K562 (cell line): ENCODE measurements at regions not wholly inside any gene's neighbourhood (a gene's known extent, or its start where the extent isn't known, plus 50 kb on each side); places are given as distances from the start of the nearest gene placed in this dataset.

Experiments used
- ATAC-seq: fragments of 200-7000 bp; cut with Tn5 transposase; 3 replicates; pipeline ENCODE4 v1.9.1; 2020; ENCODE audit warnings: moderate library complexity
- BruUV-seq: library from RNA; stranded (reverse); fragments of 400-500 nt; replicated peaks from 2 replicates; lab custom pipeline; 2021; lab: Mats Ljungman, UMichigan
- CTCF ChIA-PET: fragments of 300-600 bp; formaldehyde crosslinking; extraction: SDS; loops from one replicate; lab custom pipeline; 2021; ENCODE audit warnings: low intra/inter-chr PET ratio; lab: Yijun Ruan, JAX
- POLR2A ChIA-PET: fragments of 300-600, 350-650 bp; sonication (Branson Sonifier 250); formaldehyde crosslinking; extraction: SDS; loops from one replicate; lab custom pipeline; 2021; ENCODE audit warnings: antibody characterized with exemption, inconsistent platforms; lab: Yijun Ruan, JAX
- DNase-seq, 4 experiments: peaks; one replicate each; pipeline versions ENCODE4 v3.0.0 to v3.0.0-alpha.2; 2011 to 2018; ENCODE audit warnings: low spot score in 3 of 4, mixed read lengths in 3 of 4; ENCODE audit errors: extremely low read depth in 1 of 4
- FAIRE-seq: peaks from 2 replicates; lab custom pipeline; 2011; peaks lifted over from hg19 to GRCh38; lab: Jason Lieb, UNC
- H2AFZ ChIP-seq: 2 replicates; pipeline ENCODE4 v1.6.0; 2011; ENCODE audit warnings: low read depth, low read length, control low read depth, inconsistent platforms
- H3K27ac ChIP-seq: fragments of 200-600 bp; 3 replicates; pipeline ENCODE4 v1.8.0; 2011; ENCODE audit warnings: low read depth, mild to moderate bottlenecking, control low read depth, inconsistent platforms, low read length, moderate library complexity, mixed read lengths; ENCODE audit errors: extremely low read depth
- H3K27me3 ChIP-seq, 2 experiments: fragments of 300-600 bp in 1 of 2; 2 replicates in 1 of 2; 3 replicates in 1 of 2; pipeline versions ENCODE4 v1.6.0 to v1.8.0; 2011; ENCODE audit warnings: inconsistent platforms in 2 of 2, low read length in 2 of 2, mild to moderate bottlenecking in 1 of 2, mixed read lengths in 1 of 2, moderate library complexity in 1 of 2; ENCODE audit not compliant: control insufficient read depth in 2 of 2, insufficient read depth in 2 of 2
- H3K36me3 ChIP-seq: fragments of 300-600 bp; 3 replicates; pipeline ENCODE4 v1.8.0; 2011; ENCODE audit warnings: mild to moderate bottlenecking, low read length, inconsistent platforms; ENCODE audit not compliant: control insufficient read depth, insufficient read depth
- H3K4me1 ChIP-seq, 2 experiments: fragments of 200-600 bp in 1 of 2; replicated peaks in 1 of 2; 2 replicates in 1 of 2; 3 replicates in 1 of 2; pipeline versions ENCODE4 v1.5.1 to v1.8.0; 2011; ENCODE audit warnings: inconsistent platforms in 2 of 2, low read length in 2 of 2, mild to moderate bottlenecking in 1 of 2, mixed read lengths in 1 of 2, moderate library complexity in 1 of 2; ENCODE audit not compliant: control insufficient read depth in 2 of 2, insufficient read depth in 2 of 2
- H3K4me2 ChIP-seq: 2 replicates; pipeline ENCODE4 v1.6.1; 2011; ENCODE audit warnings: low read length, control low read depth, inconsistent platforms, mixed read lengths; ENCODE audit not compliant: insufficient read depth
- H3K4me3 ChIP-seq: fragments of 200-600 bp; sonication (generic), shearing (Covaris generic); 2 replicates; pipeline ENCODE4 v1.5.1; 2016; ENCODE audit warnings: control low read depth, inconsistent platforms
- H3K79me2 ChIP-seq: fragments of 200-600 bp; 3 replicates; pipeline ENCODE4 v1.8.0; 2011; ENCODE audit warnings: low read length, inconsistent platforms; ENCODE audit not compliant: control insufficient read depth, insufficient read depth
- H3K9ac ChIP-seq, 2 experiments: 2 replicates each; pipeline versions ENCODE4 v1.6.0 to v1.6.1; 2011; ENCODE audit warnings: low read depth in 2 of 2, low read length in 2 of 2, control low read depth in 1 of 2, inconsistent platforms in 1 of 2, mild to moderate bottlenecking in 1 of 2, mixed read lengths in 1 of 2; ENCODE audit not compliant: insufficient read depth in 1 of 2
- H3K9me1 ChIP-seq: one replicate; pipeline ENCODE4 v1.6.0; 2011; ENCODE audit warnings: inconsistent platforms, mild to moderate bottlenecking, low read length, moderate library complexity; ENCODE audit not compliant: control insufficient read depth, insufficient read depth
- H3K9me3 ChIP-seq: replicated peaks from 2 replicates; pipeline ENCODE4 v1.5.1; 2011; ENCODE audit warnings: low read depth, low read length, inconsistent platforms; ENCODE audit not compliant: control insufficient read depth, insufficient read depth
- H4K20me1 ChIP-seq: replicated peaks from 2 replicates; pipeline ENCODE4 v1.6.1; 2011; ENCODE audit warnings: low read length, inconsistent platforms, mixed read lengths; ENCODE audit not compliant: control insufficient read depth, insufficient read depth
- ATF3 ChIP-seq, 2 experiments: fragments of 450-650 bp in 1 of 2; sonication (generic) in 1 of 2; formaldehyde crosslinking in 1 of 2; IDR thresholded peaks in 1 of 2; conservative IDR thresholded peaks in 1 of 2; 2 replicates each; pipeline versions ENCODE4 v1.6.1 to v1.8.1; 2016 to 2023; ENCODE audit warnings: mild to moderate bottlenecking in 2 of 2, moderate library complexity in 2 of 2, inconsistent platforms in 1 of 2, missing genetic modification reagents in 1 of 2
- BRD4 ChIP-seq: fragments of 200-600 bp; sonication (generic); IDR thresholded peaks from 2 replicates; pipeline ENCODE4 v1.6.1; 2017; ENCODE audit warnings: inconsistent platforms
- CCAR2 ChIP-seq: fragments of 200-400 bp; formaldehyde crosslinking; IDR thresholded peaks from 2 replicates; pipeline ENCODE4 v1.6.1; 2017; ENCODE audit warnings: mild to moderate bottlenecking, low read depth, low read length
- CHCHD3 ChIP-seq: fragments of 250-450 bp; sonication (Bioruptor Pico); IDR thresholded peaks from 2 replicates; pipeline ENCODE4 v2.1.2; 2022; ENCODE audit warnings: mild to moderate bottlenecking
- CREB3L1 ChIP-seq: fragments of 450-650 bp; IDR thresholded peaks from 2 replicates; pipeline ENCODE4 v1.6.1; 2014; ENCODE audit warnings: low read depth, mild to moderate bottlenecking, moderate library complexity, borderline replicate concordance
- CTBP1 ChIP-seq: fragments of 450-650 bp; IDR thresholded peaks from 2 replicates; pipeline ENCODE4 v1.6.1; 2016; ENCODE audit warnings: borderline replicate concordance
- DEAF1 ChIP-seq: fragments of 450-650 bp; formaldehyde crosslinking; IDR thresholded peaks from 2 replicates; pipeline ENCODE4 v1.4.0; 2020; ENCODE audit warnings: mild to moderate bottlenecking, moderate library complexity
- ESRRB ChIP-seq: fragments of 250-450 bp; sonication (Bioruptor Pico); IDR thresholded peaks from 2 replicates; pipeline ENCODE4 v1.5.0; 2020; ENCODE audit warnings: mild to moderate bottlenecking, moderate library complexity, borderline replicate concordance
- ETS1 ChIP-seq: conservative IDR thresholded peaks from 2 replicates; pipeline ENCODE4 v1.6.1; 2011; ENCODE audit warnings: low read depth, mild to moderate bottlenecking, low read length; ENCODE audit not compliant: control insufficient read depth
- HMBOX1 ChIP-seq: sonication (generic); IDR thresholded peaks from 2 replicates; pipeline ENCODE4 v1.6.1; 2016
- ILK ChIP-seq: fragments of 450-650 bp; IDR thresholded peaks from 2 replicates; pipeline ENCODE4 v1.6.1; 2016; ENCODE audit warnings: missing genetic modification characterization, low read depth, mild to moderate bottlenecking, missing compliant biosample characterization, moderate library complexity, borderline replicate concordance
- MEF2A ChIP-seq: IDR thresholded peaks from 2 replicates; pipeline ENCODE4 v1.6.1; 2011; ENCODE audit warnings: low read depth, mild to moderate bottlenecking, low read length, moderate library complexity; ENCODE audit not compliant: control insufficient read depth
- MLX ChIP-seq, 2 experiments: fragments of 450-650 bp in 1 of 2; sonication (generic) in 1 of 2; formaldehyde crosslinking; conservative IDR thresholded peaks; 2 replicates each; pipeline versions ENCODE4 v1.4.0 to v1.8.1; 2020 to 2022; ENCODE audit warnings: mild to moderate bottlenecking in 1 of 2, missing genetic modification reagents in 1 of 2
- SUPT5H ChIP-seq: fragments of 450-650 bp; IDR thresholded peaks from 2 replicates; pipeline ENCODE4 v1.6.1; 2016
- ZBTB17 ChIP-seq: fragments of 450-650 bp; formaldehyde crosslinking; IDR thresholded peaks from 2 replicates; pipeline ENCODE4 v1.4.0; 2020; ENCODE audit warnings: mild to moderate bottlenecking
- ZNF165 ChIP-seq: fragments of 250-450 bp; sonication (Bioruptor Pico); IDR thresholded peaks from 2 replicates; pipeline ENCODE4 v1.4.0; 2020; ENCODE audit warnings: borderline replicate concordance
- WGBS: fragments of 100-300 bp; shearing (Covaris generic); methylation state at CpG from one replicate; pipeline ENCODE4 v1.1.6; 2016; ENCODE audit warnings: low coverage, mixed read lengths; ENCODE audit not compliant: insufficient coverage; ENCODE audit errors: missing lambda C conversion rate; 5-methylcytosine and 5-hydroxymethylcytosine counted together
- in situ Hi-C: fragments of 300-500 bp; cut with MboI; formaldehyde crosslinking; loops from 4 replicates; pipeline ENCODE4 v1.15.0; 2018; ENCODE audit warnings: inconsistent platforms, mixed read lengths
- intact Hi-C: fragments of 100-400 bp; cut with micrococcal nuclease; formaldehyde crosslinking; loops from 2 replicates; pipeline ENCODE4 v1.14.2; 2022

GRCh38 chr3:104126463-104126862, 1240.2 kb upstream of the ALCAM start:
- Histone ChIP-seq H3K4me1 (no peaks in the 10 kb centered on the region), H3K9me1 (no peaks in the 10 kb centered on the region), H3K27me3 (no peaks in the 10 kb centered on the region), H3K27ac (no peak overlapping the region), H2AFZ (no peak overlapping the region), H3K79me2 (no peaks in the 10 kb centered on the region), H3K4me3 (no peak overlapping the region), H3K9me3 (no peaks in the 10 kb centered on the region), H3K36me3 (no peaks in the 10 kb centered on the region), H3K4me2 (no peak overlapping the region), H3K9ac (no peak overlapping the region), H4K20me1 (no peaks in the 10 kb centered on the region)
- intact Hi-C loops = no loop called here
- FAIRE-seq (no peak), DNase-seq (no peak), ATAC-seq (no peak)
- no TSS peak for BruUV-seq
- in situ Hi-C loops = no loop called here
- POLR2A ChIA-PET = no interaction called here
- CTCF ChIA-PET = no interaction called here
- TF ChIP-seq HMBOX1 (no peak), ZNF165 (no peak), ETS1 (no peak), CHCHD3 (no peak), BRD4 (no peak), DEAF1 (CRISPR knock-in tag) (no peak), ESRRB (CRISPR knock-in tag) (no peak), CCAR2 (no peak), SUPT5H (no peak), ILK (no peak), MLX (CRISPR knock-in tag; conservative IDR thresholded peaks at IDR 0.05) (no peak), CTBP1 (no peak), ZBTB17 (CRISPR knock-in tag) (no peak), ATF3 (IDR thresholded peaks at IDR 0.05) (no peak), ATF3 (CRISPR knock-in tag; conservative IDR thresholded peaks at IDR 0.05) (no peak), CREB3L1 (no peak), MEF2A (no peak)
- 0% methylated on average over 3 of the region's 4 CpGs for WGBS
